Neural cell (in vitro differentiated cells): ENCODE measurements at regions not wholly inside any gene's neighbourhood (a gene's known extent, or its start where the extent isn't known, plus 50 kb on each side); places are given as distances from the start of the nearest gene placed in this dataset.

Experiments used
- H2AFZ ChIP-seq: fragments of 200-600, 300-800 bp; sonication (generic), shearing (Covaris generic); 2 replicates; pipeline ENCODE4 v1.6.0; 2014; ENCODE audit warnings: low read depth, mild to moderate bottlenecking, antibody characterized with exemption, low read length, moderate library complexity
- H3F3A ChIP-seq: fragments of 200-600 bp; shearing (Covaris generic); 2 replicates; pipeline ENCODE4 v1.6.1; 2016; ENCODE audit warnings: mild to moderate bottlenecking, moderate library complexity, mixed read lengths, antibody characterized with exemption, low read length; ENCODE audit not compliant: insufficient read depth, poor library complexity, severe bottlenecking
- H3K27ac ChIP-seq: fragments of 200-600, 300-800 bp; sonication (generic), shearing (Covaris generic); 2 replicates; pipeline ENCODE4 v1.5.1; 2014; ENCODE audit warnings: mild to moderate bottlenecking, low read length, moderate library complexity
- H3K27me3 ChIP-seq: fragments of 300-800, 200-600 bp; sonication (generic), shearing (Covaris generic); 2 replicates; pipeline ENCODE4 v1.6.0; 2014; ENCODE audit warnings: mild to moderate bottlenecking, low read depth, low read length, moderate library complexity; ENCODE audit not compliant: insufficient read depth
- H3K36me3 ChIP-seq: fragments of 300-800, 200-600 bp; sonication (generic), shearing (Covaris generic); 2 replicates; pipeline ENCODE4 v1.5.1; 2014; ENCODE audit warnings: mild to moderate bottlenecking, antibody characterized with exemption, low read length, moderate library complexity; ENCODE audit not compliant: insufficient read depth
- H3K4me2 ChIP-seq: fragments of 300-800, 200-600 bp; sonication (generic), shearing (Covaris generic); 2 replicates; pipeline ENCODE4 v1.6.0; 2014; ENCODE audit warnings: mild to moderate bottlenecking, low read length
- H3K4me3 ChIP-seq: fragments of 300-800, 200-600 bp; sonication (generic), shearing (Covaris generic); 2 replicates; pipeline ENCODE4 v1.5.1; 2014; ENCODE audit warnings: mild to moderate bottlenecking, low read length, moderate library complexity
- H3K79me2 ChIP-seq: fragments of 200-600 bp; shearing (Covaris generic); replicated peaks from 2 replicates; pipeline ENCODE4 v1.6.0; 2014; ENCODE audit warnings: mild to moderate bottlenecking, low read length, moderate library complexity; ENCODE audit not compliant: insufficient read depth
- H3K9ac ChIP-seq: fragments of 300-800, 200-600 bp; sonication (generic), shearing (Covaris generic); 2 replicates; pipeline ENCODE4 v1.6.1; 2016; ENCODE audit warnings: mild to moderate bottlenecking, low read length, mixed read lengths
- H3K9me2 ChIP-seq: fragments of 200-600 bp; shearing (Covaris generic); 2 replicates; pipeline ENCODE4 v1.6.1; 2016; ENCODE audit warnings: mild to moderate bottlenecking, low read length, mixed read lengths; ENCODE audit not compliant: insufficient read depth
- H3K9me3 ChIP-seq: fragments of 200-600, 300-800 bp; sonication (generic), shearing (Covaris generic); 2 replicates; pipeline ENCODE4 v1.6.1; 2016; ENCODE audit warnings: mild to moderate bottlenecking, mixed run types, low read length, moderate library complexity, mixed read lengths
- H4K20me1 ChIP-seq: fragments of 200-600 bp; shearing (Covaris generic); 2 replicates; pipeline ENCODE4 v1.6.1; 2016; ENCODE audit warnings: mild to moderate bottlenecking, mixed run types; ENCODE audit not compliant: insufficient read depth
- EP300 ChIP-seq: fragments of 450-650 bp; conservative IDR thresholded peaks from 2 replicates; pipeline ENCODE4 v1.6.1; 2014; ENCODE audit warnings: antibody characterized with exemption, mild to moderate bottlenecking, moderate library complexity; ENCODE audit not compliant: poor library complexity, severe bottlenecking
- EZH2 ChIP-seq: fragments of 200-600, 300-800 bp; shearing (Covaris generic), sonication (generic); IDR thresholded peaks from 2 replicates; pipeline ENCODE4 v1.6.1; 2014; ENCODE audit warnings: antibody characterized with exemption, low read length, borderline replicate concordance, mild to moderate bottlenecking; ENCODE audit not compliant: insufficient read depth, poor library complexity, severe bottlenecking
- MXI1 ChIP-seq: fragments of 450-650 bp; conservative IDR thresholded peaks from 2 replicates; pipeline ENCODE4 v1.6.1; 2014; ENCODE audit warnings: antibody characterized with exemption, mild to moderate bottlenecking; ENCODE audit not compliant: poor library complexity, severe bottlenecking
- POLR2AphosphoS5 ChIP-seq: IDR thresholded peaks from 2 replicates; pipeline ENCODE4 v1.6.1; 2012
- RAD21 ChIP-seq: fragments of 450-650 bp; conservative IDR thresholded peaks from 2 replicates; pipeline ENCODE4 v1.6.1; 2014; ENCODE audit warnings: antibody characterized with exemption, mild to moderate bottlenecking, moderate library complexity
- SMC3 ChIP-seq: fragments of 450-650 bp; conservative IDR thresholded peaks from 2 replicates; pipeline ENCODE4 v1.6.1; 2014; ENCODE audit warnings: antibody characterized with exemption, mild to moderate bottlenecking, moderate library complexity; ENCODE audit not compliant: poor library complexity
- TAF1 ChIP-seq: IDR thresholded peaks from 2 replicates; pipeline ENCODE4 v1.6.1; 2012; ENCODE audit warnings: low read depth
- TF ChIP-seq, protein P1 (sequence below): fragments of 450-650 bp; IDR thresholded peaks from 2 replicates; pipeline ENCODE4 v1.5.1; 2014; ENCODE audit warnings: antibody characterized with exemption, mild to moderate bottlenecking, moderate library complexity; ENCODE audit not compliant: poor library complexity, severe bottlenecking
- TF ChIP-seq, protein P2 (sequence below): IDR thresholded peaks from 2 replicates; pipeline ENCODE4 v1.6.1; 2012; ENCODE audit warnings: borderline replicate concordance

DNA sequence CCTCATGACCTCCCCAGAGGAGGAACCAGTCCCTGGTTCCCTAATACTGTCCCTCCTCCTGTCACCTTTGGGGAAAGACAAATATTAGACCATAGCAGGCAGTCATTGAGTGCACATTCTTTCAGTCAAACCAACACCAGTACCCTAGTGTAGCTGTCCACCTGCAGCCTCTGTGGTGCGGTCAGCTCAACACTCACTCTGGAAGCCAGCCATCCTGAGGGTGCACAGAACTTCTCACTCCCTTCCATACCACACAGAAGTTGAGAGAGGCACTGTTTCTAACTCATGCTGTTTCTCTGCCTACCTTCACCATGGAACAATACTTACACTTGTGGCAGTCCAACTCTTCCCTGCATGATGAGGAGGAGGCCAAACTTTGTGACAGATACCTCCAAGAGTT, 175.6 kb upstream of the FOXN2 start:
- Histone ChIP-seq H3K27ac (no peak overlapping the region), H3K9me3 (no peaks in the 10 kb centered on the region), H3K36me3 (no peaks in the 10 kb centered on the region), H2AFZ (no peak overlapping the region), H3K27me3 (no peaks in the 10 kb centered on the region), H3K4me2 (no peak overlapping the region), H3K9me2 (no peaks in the 10 kb centered on the region), H3K79me2 (no peaks in the 10 kb centered on the region), H4K20me1 (no peaks in the 10 kb centered on the region), H3K9ac (no peak overlapping the region), H3K4me3 (no peak overlapping the region), H3F3A (no peaks in the 10 kb centered on the region)
- TF ChIP-seq TAF1 (no peak), EZH2 (no peak), RAD21 (no peak), POLR2AphosphoS5 (no peak), MXI1 (no peak), EP300 (no peak), SMC3 (no peak)
- TF ChIP-seq, protein P1, sequence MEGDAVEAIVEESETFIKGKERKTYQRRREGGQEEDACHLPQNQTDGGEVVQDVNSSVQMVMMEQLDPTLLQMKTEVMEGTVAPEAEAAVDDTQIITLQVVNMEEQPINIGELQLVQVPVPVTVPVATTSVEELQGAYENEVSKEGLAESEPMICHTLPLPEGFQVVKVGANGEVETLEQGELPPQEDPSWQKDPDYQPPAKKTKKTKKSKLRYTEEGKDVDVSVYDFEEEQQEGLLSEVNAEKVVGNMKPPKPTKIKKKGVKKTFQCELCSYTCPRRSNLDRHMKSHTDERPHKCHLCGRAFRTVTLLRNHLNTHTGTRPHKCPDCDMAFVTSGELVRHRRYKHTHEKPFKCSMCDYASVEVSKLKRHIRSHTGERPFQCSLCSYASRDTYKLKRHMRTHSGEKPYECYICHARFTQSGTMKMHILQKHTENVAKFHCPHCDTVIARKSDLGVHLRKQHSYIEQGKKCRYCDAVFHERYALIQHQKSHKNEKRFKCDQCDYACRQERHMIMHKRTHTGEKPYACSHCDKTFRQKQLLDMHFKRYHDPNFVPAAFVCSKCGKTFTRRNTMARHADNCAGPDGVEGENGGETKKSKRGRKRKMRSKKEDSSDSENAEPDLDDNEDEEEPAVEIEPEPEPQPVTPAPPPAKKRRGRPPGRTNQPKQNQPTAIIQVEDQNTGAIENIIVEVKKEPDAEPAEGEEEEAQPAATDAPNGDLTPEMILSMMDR: no peak
- TF ChIP-seq, protein P2, sequence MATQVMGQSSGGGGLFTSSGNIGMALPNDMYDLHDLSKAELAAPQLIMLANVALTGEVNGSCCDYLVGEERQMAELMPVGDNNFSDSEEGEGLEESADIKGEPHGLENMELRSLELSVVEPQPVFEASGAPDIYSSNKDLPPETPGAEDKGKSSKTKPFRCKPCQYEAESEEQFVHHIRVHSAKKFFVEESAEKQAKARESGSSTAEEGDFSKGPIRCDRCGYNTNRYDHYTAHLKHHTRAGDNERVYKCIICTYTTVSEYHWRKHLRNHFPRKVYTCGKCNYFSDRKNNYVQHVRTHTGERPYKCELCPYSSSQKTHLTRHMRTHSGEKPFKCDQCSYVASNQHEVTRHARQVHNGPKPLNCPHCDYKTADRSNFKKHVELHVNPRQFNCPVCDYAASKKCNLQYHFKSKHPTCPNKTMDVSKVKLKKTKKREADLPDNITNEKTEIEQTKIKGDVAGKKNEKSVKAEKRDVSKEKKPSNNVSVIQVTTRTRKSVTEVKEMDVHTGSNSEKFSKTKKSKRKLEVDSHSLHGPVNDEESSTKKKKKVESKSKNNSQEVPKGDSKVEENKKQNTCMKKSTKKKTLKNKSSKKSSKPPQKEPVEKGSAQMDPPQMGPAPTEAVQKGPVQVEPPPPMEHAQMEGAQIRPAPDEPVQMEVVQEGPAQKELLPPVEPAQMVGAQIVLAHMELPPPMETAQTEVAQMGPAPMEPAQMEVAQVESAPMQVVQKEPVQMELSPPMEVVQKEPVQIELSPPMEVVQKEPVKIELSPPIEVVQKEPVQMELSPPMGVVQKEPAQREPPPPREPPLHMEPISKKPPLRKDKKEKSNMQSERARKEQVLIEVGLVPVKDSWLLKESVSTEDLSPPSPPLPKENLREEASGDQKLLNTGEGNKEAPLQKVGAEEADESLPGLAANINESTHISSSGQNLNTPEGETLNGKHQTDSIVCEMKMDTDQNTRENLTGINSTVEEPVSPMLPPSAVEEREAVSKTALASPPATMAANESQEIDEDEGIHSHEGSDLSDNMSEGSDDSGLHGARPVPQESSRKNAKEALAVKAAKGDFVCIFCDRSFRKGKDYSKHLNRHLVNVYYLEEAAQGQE: no peak

DNA sequence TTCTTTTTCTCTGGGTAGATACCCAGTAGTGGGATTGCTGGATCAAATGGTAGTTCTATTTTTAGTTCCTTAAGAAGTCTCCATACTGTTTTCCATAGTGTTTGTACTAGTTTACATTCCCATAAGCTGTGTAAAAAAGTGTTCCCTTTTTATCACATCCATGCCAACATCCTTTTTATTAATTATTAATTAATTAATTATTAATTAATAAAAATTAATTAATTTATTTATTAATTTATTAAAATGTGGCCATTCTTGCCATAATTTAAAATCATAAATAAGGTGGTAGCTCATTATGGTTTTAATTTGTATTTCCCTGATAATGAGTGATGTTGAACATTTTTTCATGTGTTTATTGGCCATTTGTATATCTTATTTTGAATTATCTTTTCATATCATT, 173.9 kb upstream of the FOXN2 start:
- Histone ChIP-seq H3K4me3 (no peak overlapping the region), H2AFZ (no peak overlapping the region), H3K79me2 (no peaks in the 10 kb centered on the region), H3K9me2 (no peaks in the 10 kb centered on the region), H3K27ac (no peak overlapping the region), H3K9ac (no peak overlapping the region), H3K4me2 (no peak overlapping the region), H3K36me3 (no peaks in the 10 kb centered on the region), H3F3A (no peaks in the 10 kb centered on the region), H3K9me3 (no peaks in the 10 kb centered on the region), H3K27me3 (no peaks in the 10 kb centered on the region), H4K20me1 (no peaks in the 10 kb centered on the region)
- TF ChIP-seq TAF1 (no peak), EZH2 (no peak), RAD21 (no peak), POLR2AphosphoS5 (no peak), EP300 (no peak), SMC3 (no peak), MXI1 (no peak)
- TF ChIP-seq, protein P1: no peak
- TF ChIP-seq, protein P2: no peak
